ENCODE measurements at regions not wholly inside any gene's neighbourhood (a gene's known extent, or its start where the extent isn't known, plus 50 kb on each side); places are given as distances from the start of the nearest gene placed in this dataset.
"Not testable (repeated sequence)": the region's sequence is repeated elsewhere in the genome, so short reads cannot be mapped to it uniquely, and the experiment has no call there.

- TF ChIP-seq CTCF (IDR thresholded peaks at IDR 0.05; ENCODE audit: low read depth, low read length) = peak; percentile 8
- not testable (repeated sequence) for H3K4me3 ChIP-seq (replicated peaks in 1 of 2; ENCODE audit: low read depth in 2 of 2, low read length in 2 of 2); DNase-seq (ENCODE audit: low read depth in 2 of 2)
Observed at GRCh38 chr9:42806674-42807073, 623.2 kb downstream of the SPATA31A6 start.

GRCh38 chr9:42821468-42821867 is 638.0 kb downstream of the SPATA31A6 start:
- DNase-seq (ENCODE audit: low read depth in 2 of 2); H3K4me3 ChIP-seq (replicated peaks in 1 of 2; ENCODE audit: low read depth in 2 of 2, low read length in 2 of 2): not testable (repeated sequence)

GRCh38 chr9:42848156-42848555 is 664.7 kb downstream of the SPATA31A6 start:
- not testable (repeated sequence) for DNase-seq (ENCODE audit: low read depth in 2 of 2); H3K4me3 ChIP-seq (replicated peaks in 1 of 2; ENCODE audit: low read depth in 2 of 2, low read length in 2 of 2)

- H3K4me3 ChIP-seq (replicated peaks in 1 of 2; ENCODE audit: low read depth in 2 of 2, low read length in 2 of 2); DNase-seq (ENCODE audit: low read depth in 2 of 2): not testable (repeated sequence)
Observed at GRCh38 chr9:42850896-42851693, 667.6 kb downstream of the SPATA31A6 start.

- peak overlapping the region in 1 of 2 donors; percentile 14 for H3K4me3 ChIP-seq (replicated peaks in 1 of 2; ENCODE audit: low read depth in 2 of 2, low read length in 2 of 2)
- not testable (repeated sequence) for DNase-seq (ENCODE audit: low read depth in 2 of 2)
Observed at GRCh38 chr9:42851701-42852100, 668.2 kb downstream of the SPATA31A6 start.

- peak overlapping the region in 1 of 2 donors; percentile 45 for H3K4me3 ChIP-seq (replicated peaks in 1 of 2; ENCODE audit: low read depth in 2 of 2, low read length in 2 of 2)
- peak; percentile 0 to 57 for DNase-seq (ENCODE audit: low read depth in 2 of 2)
- peak; percentile 17 for TF ChIP-seq CTCF (IDR thresholded peaks at IDR 0.05; ENCODE audit: low read depth, low read length)
Observed at GRCh38 chr9:42852133-42852930, 668.9 kb downstream of the SPATA31A6 start.

GRCh38 chr9:42860133-42860532 is 676.7 kb downstream of the SPATA31A6 start:
- H3K4me3 ChIP-seq (replicated peaks in 1 of 2; ENCODE audit: low read depth in 2 of 2, low read length in 2 of 2); DNase-seq (ENCODE audit: low read depth in 2 of 2): not testable (repeated sequence)

GRCh38 chr9:42862465-42862864 is 679.0 kb downstream of the SPATA31A6 start:
- not testable (repeated sequence) for H3K4me3 ChIP-seq (replicated peaks in 1 of 2; ENCODE audit: low read depth in 2 of 2, low read length in 2 of 2); DNase-seq (ENCODE audit: low read depth in 2 of 2)

Measured in cardiac fibroblast (primary cell).